T1000 (cell line): ENCODE measurements at regions not wholly inside any gene's neighbourhood (a gene's known extent, or its start where the extent isn't known, plus 50 kb on each side); places are given as distances from the start of the nearest gene placed in this dataset.
"Not testable (repeated sequence)": the region's sequence is repeated elsewhere in the genome, so short reads cannot be mapped to it uniquely, and the experiment has no call there.

ENCODE experiments used
- DNase-seq: peaks from one replicate; lab custom pipeline; 2025; ENCODE audit warnings: mixed read lengths; lab: John Stamatoyannopoulos, UW

DNA sequence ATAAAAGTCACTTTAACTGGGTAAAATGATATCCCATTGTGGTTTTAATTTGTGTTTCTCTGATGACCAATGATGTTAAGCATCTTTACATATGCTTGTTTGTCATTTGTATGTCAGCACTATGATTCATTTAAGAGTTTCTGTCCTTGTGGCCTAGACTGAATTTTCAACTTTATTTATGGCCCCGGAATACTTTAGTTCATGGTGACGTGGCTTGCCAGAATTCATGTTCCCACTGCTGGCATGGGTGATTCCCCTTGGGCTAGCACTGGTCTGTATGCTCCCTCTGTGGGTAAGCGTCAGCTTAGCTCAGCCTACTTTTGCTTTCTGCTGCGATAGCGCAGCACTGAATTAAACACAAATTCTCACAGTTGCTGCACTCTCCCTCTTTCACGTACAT, 436.3 kb upstream of the SGO1 start:
- peak; percentile 86 for DNase-seq

DNA sequence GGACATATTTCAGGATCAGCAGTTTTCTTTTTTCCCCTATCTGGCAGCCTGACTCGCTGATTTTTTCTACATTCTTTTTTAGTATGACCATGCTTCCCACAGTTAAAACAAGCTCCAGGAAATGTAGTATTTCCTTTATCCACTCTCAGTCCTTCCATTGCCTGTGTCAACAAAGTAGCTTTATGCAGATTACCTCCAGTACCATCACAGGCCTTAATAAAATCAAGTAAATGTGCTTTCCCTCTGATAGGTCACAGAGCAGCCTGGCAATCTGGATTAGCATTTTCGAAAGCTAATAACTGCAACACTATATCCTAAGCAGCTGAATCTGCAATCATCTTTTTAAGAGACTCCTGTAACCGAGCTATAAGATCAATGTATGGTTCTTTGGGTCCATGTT, 432.6 kb upstream of the SGO1 start:
- DNase-seq: not testable (repeated sequence)

DNA sequence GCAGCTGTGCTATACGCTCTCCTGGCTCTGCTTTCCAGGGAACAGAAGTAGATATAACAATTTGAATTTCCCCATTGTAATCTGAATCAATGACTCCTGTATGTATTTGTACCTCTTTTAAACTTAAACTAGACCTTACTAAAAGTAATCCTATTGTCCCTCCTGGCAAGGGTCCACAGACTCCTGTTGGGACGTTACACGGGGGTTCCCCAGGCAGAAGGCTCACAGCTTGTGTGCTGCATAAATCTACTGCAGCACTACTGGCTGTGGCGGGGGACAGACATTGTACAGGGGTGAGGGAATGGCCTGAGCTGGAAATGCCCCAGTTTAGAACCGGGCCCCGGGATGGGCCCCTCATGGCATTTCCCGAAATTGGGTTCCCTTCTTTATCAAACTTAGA, 432.2 kb upstream of the SGO1 start:
- not testable (repeated sequence) for DNase-seq

DNA sequence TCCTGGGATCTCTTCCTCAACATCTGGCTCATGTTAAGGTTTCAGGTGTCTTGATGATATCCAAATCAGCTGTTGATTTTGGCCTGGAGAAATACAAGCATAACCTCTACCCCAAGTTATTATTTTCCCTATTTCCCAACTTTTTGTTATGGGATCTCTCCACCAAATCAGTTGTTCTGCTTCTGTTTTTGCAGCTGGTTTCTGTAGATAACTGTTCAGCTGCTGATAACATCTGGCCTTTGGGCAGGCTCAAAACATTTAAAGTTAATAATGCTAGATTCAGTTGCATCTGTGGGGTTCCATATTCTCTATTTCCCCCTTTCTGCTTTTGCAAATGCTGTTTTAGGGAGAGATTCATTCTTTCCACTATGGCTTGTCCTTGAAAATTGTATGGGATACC, 430.0 kb upstream of the SGO1 start:
- not testable (repeated sequence) for DNase-seq

DNA sequence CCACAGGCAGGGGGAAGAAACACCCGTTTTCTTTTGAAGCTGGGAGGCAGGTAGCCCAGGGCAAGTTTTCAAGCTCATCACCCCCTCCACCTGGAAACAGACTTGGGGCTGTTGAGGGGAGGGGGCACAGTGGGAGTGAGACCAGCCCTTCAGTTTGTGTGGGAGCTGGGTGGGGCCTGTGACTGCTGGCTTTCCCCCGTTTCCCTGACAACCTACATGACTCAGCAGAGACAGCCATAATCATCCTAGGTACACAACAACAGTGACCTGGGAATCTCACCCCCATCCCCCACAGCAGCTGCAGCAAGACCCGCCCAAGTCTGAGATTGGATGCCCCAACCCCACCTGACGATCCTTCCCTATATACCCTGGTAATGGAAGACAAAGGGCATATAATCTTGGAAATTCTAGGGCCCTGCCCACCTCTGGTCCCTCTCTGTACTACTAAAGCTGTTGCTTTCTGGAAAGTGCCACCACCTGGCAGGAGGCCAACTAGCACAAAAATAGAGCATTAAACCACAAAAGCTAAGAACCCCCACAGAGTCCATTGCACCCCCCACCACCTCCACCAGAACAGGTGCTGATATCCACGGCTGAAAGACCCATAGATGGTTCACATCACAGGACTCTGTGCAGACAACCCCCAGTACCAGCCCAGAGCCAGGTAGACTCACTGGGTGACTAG, 422.2 kb upstream of the SGO1 start:
- no peak for DNase-seq

DNA sequence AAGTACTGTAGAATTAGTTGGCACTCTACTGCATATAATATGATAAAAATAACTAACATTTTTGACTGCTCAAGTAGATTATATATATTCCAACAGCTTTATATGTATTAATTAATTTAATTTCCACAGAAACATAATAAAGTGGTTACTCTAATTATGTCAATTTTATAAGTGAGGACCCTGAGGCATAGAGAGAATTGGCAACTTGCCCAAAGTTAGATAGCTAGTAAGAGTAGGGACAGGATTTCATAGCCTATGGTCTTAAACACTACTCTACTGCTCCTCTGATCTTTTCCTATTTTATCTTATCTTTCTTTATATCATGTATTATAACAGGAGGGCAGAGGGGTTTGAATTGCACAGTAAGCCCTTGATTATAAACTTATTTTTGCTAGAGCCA, 418.7 kb upstream of the SGO1 start:
- no peak for DNase-seq

DNA sequence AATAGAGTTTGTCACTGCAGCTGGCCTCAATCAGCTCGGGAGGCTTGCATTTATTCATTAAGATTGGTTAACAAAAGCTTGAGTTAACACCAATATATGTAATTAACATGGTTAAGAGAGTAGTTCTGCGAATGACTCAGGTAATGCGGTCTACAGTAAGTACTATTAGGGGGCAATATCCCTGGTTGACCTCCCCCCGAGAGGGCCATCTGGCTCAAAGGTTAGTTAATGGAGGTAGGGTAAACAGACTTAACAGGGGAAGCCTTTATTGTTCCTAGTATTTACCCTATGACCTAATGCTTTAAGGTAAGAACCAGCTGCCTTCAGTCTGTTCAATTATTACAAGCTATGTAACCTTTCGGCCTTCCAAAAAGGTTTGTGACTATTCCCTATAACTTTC, 403.3 kb upstream of the SGO1 start:
- DNase-seq: no peak

DNA sequence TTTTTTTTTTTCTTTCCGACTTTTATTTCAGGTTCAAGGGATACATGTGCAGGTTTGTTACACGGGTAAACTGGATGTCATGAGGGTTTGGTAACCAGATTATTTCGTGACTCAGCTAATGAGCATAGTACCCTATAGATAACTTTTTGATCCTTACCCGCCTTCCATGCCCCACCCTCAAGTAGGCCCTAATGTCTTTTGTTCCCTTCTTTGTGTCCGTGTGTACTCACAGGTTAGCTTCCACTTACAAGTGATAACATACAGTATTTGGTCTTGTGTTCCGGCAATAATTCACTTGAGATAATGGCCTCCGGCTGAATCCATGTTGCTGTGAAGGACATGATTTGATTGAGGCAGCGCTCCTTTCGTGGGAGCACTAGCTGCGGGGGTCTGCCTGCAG, 402.8 kb upstream of the SGO1 start:
- DNase-seq: no peak

DNA sequence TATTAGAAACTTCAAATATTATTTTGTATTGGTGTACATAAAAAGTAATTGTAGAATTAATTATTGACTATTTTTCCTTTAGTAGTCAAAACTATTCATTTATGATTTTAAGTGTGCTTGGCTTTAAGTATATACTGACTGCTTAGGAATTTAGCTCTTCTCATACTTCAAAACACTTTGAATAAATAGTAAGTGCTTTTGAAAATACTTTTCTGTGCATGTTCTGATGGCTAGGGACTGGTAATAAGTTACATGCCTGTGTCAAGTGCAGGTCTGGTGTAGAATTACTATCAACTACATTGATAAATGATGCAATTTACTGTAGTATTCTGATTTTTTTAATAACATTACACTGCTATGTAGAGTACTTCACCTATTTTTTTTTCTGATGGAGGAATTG, 397.6 kb upstream of the SGO1 start:
- no peak for DNase-seq

DNA sequence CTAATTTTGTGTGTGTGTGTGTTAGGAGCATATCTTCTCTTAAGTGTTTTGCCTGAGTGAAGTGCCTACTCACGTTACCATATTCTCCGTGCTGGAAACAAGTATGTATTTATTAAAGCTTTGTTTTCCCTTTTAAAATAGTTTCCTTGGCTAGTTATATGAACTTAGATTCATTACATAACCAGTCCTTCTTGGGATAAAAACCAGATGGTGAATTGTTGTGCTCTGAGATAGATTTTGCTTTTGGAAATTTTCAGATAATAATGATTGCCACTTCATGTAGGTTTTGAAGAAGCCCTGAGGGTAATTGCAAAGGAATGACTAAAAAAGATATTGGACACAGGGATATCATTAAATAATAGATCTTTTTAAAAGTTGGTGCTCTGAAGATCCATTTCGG, 390.2 kb upstream of the SGO1 start:
- DNase-seq: no peak

DNA sequence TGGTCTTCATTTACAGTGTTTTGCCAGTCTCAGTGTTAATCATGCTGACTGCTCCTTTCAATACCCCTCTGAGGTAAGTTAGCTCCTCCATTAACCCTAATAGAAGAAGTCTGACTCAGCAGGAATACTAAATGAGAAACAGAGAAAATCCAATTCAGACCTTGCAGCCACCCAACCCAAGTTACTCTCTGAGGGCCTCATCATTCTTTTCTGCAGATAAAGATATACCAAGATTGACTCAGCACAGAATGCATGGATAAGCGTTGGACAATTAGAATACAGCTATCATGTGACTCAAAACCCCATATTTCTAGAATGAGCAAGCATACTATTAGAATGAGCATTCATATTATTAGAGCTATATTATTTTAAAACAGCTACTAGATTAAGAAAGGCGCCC, 389.1 kb upstream of the SGO1 start:
- DNase-seq: no peak

DNA sequence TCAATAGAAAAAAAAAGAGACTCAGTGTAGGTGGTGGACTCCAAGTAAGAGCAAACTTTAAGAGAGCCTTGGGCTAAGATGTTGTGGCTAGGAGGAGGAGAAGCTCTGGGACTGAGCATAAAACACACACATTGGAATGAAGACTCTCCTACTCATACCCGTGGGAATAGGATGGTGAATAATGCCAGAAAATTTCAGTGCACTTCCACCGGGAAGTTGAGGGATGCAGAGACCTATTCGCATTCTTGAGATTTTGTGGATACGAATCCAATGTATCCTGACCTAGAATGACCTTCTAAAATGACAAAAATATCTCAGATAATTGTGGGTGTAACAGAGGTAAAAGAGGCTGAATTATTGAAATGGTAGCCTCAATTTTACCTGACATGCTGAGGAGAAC, 388.7 kb upstream of the SGO1 start:
- DNase-seq: peak; percentile 40

DNA sequence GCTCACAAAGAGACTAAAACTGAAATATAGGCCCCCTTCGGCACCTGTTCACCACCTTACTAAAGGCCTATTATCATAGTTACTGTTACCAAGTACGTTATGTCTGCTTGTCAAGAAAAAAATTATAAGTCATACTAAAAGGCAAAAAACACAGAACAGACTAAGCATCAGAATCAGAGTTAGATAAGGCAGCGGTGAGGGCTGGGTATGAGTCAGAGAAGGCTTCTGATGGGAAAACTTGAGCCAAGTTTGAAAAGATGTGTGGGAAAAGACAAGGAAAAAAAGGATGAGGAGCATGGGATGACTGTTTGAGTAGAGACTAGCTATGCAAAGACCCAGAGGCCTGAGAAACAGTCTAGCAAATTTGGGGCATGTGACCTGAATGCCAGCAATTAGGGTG, 387.2 kb upstream of the SGO1 start:
- DNase-seq: no peak

DNA sequence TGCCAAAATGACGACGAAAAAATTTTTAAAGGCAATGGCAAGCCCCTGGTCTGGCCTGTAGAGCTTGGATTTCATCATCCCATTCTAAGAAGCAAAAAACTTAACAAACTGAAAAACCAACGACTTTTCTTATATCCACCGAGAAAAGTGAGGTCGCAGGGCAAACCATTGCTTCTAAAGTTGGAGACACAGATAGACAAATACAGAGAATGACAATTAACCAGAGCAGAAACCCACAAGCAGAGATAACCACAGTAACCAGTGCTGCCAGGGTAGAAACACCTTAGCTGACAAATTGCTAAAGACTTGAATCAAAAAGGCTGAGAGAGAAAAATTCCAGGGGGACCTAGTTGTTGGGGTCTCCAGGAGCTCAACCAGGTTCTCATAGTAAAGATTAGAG, 386.5 kb upstream of the SGO1 start:
- no peak for DNase-seq

DNA sequence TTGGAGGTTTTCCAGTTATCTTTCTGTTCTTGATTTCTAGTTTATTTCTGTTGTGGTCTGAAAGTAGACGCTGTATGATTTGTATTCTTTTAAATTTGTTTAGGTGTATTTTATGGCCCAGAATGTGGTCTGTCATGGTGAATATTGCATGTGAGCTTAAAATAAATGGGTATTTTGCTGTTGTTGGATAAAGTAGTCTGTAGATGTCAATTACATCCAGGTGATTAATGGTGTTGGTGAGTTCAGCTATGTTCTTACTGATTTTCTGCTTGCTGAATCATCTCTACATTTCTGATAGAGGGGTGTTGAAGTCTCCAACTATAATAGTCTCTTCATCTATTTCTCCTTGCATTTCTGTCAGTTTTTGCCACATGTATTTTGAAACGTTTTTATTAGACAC, 383.3 kb upstream of the SGO1 start:
- DNase-seq: no peak

DNA sequence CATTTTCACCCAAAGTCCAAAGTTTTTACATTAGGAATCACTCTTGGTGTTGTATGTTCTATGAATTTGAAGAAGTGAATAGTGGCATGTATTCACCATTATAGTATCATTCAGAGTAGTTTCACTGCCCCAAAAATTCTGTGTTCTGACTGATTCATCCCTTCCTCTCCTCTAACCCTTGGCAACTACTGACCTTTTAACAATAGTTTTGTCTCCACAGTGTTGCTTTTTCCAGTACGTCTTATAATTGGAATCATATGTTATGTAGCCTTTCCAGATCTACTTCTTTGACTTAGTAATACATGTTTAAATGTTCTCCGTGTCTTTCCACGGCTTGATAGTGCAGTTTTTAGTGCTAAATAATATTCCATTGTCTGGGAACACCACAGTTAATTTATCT, 379.0 kb upstream of the SGO1 start:
- DNase-seq: no peak

DNA sequence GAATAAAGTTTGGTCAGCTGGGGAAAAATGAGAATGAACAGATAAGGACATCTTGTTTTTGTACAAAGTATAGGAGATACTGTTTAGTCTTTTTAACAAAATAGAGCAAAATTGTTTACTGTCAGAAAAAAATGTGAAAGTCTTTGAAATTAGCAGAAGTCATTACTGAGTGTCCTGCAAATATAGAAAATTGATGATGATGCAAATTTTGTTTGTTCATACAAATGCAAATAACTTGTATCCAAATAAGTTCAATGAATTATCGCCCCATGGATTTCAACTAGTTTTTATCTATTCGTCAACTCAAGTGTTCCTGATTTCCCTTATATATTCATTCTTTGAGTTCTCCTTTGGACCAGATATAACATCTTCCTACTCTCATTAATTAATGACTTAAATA, 378.0 kb upstream of the SGO1 start:
- no peak for DNase-seq

DNA sequence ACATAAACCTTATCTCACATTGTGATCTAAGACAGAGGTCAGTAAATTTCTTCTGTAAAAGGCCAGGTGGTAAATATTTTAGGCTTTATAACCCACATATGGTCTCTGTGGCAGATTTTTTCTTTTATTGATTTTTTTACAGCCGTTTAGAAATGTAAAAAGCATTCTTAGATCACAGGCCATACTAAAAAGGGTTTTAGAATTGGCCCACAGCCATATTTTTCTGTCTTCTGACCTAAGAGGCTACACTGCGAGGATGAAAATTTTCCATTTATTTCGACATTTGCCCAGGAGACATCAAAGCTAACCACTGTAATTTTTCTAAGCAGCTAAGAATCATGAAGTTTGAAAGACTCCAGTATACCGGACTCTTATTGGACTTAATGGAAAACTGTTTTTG, 377.2 kb upstream of the SGO1 start:
- no peak for DNase-seq

DNA sequence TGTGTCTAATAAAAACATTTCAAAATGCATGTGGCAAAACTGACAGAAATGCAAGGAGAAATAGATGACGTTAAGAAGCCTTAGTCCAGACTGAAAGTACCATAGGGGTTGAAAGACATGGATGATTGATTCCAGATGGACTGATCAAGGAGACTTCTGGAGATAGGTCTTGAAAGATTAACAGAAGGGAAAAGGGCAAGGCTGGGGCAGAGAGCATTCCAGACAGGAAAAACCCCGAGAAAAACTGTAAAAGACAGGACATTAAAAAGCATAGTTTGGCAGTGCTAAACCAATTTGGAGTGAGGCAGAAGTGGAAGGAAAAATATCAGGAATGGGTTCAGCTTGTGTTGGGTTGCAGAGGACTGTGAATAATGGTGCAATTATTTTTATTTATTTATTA, 375.2 kb upstream of the SGO1 start:
- DNase-seq: no peak

DNA sequence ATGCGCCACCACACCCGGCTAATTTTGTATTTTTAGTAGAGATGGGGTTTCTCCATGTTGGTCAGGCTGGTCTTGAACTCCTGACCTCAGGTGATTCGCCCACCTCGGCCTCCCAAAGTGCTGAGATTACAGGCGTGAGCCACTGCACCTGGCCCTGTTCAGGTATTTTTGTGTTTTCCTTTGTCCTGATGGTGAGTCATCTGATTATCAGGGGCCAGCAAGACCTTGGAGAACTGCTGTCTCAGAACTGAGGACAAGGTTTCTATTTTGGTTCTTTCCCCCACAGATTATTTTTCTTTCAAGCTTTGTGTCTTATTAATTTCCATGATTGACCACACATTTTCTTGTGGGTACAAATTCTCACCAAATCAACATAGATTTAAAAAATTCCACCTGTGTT, 374.4 kb upstream of the SGO1 start:
- not testable (repeated sequence) for DNase-seq

DNA sequence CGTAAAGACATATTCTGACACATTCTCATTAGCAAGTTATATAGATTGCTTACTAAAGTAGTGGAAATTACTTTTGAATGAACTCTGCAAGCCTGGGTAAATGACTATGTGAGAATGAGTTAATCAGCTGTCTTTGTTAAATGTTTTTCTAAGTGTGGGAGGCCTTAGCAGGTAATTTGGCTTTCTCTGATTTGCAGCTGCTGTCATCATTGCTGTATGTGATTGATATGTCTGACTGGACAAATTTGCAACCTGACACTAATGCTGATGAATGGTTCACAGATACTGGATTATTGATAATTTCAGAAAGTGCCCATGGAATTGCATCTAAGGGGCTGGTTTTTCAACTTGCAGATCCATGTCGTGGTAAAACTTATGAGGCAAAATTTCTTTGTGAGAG, 372.2 kb upstream of the SGO1 start:
- no peak for DNase-seq

DNA sequence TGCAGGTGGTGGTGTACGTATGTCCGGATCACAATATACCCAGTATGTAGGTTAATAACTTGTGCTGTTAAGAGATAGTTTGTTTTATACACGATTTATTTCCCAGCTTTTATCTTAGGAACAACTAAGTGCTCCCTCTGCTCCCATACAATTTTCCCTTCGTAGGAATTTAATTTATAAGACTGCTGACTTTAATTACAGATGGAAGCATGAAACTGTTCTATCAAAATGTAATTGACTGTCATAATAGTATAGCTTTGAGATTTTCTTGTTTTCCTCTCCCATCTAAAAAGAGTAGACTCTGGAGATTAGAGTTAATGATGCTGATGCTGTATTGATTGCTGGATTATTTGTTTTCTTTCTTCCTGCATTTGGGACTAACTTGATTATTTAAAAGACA, 370.7 kb upstream of the SGO1 start:
- no peak for DNase-seq

DNA sequence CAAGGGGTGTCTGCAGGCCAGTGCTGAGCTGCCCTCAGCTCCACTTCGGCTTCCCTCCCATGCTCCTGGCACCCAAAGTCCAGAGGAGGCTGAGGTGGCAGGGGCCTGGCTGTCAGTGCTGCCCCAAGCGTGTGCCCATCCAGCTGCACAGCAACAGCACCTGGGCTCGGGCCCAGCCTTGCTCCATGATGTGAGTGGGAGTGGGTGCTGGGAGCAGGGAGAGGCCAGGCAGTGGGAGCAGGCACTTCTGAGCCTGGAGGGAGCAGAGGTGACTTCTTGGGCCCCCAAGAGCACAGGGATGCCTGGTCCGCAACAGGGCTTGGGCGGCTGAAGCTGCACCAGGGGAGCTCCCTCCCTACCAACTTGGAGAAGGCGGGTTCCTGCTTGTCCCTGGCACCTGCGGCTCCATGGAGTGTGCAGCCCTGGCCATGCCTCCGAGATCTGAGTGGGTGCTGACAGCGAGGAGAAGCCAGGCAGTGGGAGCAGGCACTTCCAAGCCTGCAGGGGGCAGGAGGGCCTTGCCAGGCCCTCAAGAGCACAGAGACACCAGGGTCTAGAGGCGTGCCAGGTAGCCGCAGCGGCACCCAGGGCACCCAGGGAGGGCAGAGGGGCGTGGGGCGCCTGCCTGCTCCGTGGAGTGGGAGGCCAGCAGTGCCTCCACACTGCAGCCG, 366.7 kb upstream of the SGO1 start:
- no peak for DNase-seq
